Islet of Langerhans (tissue), 1 donor: ENCODE measurements at regions not wholly inside any gene's neighbourhood (a gene's known extent, or its start where the extent isn't known, plus 50 kb on each side); places are given as distances from the start of the nearest gene placed in this dataset.

Experiments used
- FAIRE-seq: peaks from one replicate; lab custom pipeline; 2011; peaks lifted over from hg19 to GRCh38; lab: Jason Lieb, UNC

DNA sequence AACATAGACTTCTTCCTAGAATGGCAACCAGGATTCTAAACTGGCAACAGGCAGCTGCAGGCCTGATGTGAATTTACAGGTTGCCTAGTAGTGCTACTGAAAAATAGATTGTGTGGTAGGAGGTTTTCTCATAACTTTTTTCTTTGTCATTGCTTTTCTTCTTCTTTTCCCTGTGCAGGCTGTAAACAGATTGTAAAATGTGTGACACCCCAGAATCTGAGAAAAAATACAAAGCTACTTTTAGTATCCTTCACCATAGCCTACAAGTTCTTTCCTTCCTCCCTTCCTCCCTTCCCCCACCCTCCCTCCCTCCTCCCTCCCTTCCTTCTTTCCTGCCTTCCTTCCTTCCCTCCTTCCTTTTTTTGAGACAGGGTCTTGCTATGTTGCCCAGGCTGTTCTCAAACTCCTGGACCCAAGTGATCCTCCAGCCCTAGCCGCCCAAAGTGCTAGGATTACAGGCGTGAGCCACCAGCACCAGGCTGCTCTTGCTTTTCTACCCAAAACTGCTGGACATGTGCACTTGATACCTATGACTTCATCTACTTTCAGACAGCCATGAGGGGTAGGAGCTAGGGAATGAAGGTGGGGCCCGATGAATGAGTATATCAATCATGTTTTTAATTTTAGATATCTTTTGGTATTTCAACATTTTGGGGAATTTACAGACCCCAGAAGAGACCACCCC, 114.2 kb upstream of the EEA1 start:
- FAIRE-seq, result no peak

DNA sequence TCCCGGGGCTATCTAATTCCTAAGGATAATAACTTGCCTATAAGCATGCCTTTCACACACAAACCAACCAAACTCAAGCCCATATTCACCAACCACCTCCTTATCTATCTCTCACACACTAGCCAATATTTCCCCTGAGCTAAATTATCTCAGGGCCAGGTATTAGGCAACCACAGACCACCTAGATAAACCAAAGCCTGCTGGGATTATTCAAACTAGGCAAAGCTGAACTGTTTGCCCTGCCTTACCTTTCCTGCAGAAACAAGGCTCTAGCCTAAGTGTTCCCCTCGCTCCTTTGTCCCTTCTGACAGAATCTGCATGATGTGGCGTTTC, 114.7 kb upstream of the EEA1 start:
- no peak for FAIRE-seq

DNA sequence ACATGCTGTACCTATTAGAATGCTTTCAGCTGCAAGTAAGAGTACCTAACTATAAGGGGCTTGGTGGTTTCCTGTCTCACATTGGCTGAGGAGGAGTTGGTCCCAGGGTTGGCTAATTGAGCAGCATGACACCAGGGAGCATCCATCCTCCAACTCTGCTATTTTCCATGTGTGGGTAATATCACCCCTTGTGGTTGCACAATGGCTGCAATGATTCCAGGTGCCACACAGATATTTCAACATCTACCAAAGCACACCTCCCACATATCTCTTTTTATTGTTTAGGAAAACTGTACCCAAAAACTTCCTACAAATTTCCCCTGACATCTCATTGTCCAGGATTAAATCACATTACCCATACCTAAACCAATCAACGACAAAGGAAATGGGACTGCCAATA, 118.0 kb upstream of the EEA1 start:
- FAIRE-seq, result no peak

DNA sequence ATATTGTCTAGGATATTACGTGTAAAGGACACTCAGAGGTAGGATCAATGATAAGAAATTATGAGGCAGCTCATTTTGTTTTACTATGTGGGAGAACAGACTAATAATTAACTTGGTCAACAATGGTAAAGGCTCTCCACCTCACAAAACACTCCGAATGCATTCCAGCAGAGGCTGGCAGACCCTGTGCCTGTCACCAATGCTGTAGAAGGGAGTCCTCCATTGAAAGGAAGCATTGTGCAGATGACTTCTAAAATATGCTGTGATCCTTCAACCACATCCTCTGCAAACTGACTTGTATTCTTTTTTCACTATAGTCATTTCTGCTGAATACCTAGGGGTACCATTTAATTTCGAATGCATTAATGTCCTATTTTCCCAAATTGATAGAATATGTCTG, 119.6 kb upstream of the EEA1 start:
- FAIRE-seq, result no peak

DNA sequence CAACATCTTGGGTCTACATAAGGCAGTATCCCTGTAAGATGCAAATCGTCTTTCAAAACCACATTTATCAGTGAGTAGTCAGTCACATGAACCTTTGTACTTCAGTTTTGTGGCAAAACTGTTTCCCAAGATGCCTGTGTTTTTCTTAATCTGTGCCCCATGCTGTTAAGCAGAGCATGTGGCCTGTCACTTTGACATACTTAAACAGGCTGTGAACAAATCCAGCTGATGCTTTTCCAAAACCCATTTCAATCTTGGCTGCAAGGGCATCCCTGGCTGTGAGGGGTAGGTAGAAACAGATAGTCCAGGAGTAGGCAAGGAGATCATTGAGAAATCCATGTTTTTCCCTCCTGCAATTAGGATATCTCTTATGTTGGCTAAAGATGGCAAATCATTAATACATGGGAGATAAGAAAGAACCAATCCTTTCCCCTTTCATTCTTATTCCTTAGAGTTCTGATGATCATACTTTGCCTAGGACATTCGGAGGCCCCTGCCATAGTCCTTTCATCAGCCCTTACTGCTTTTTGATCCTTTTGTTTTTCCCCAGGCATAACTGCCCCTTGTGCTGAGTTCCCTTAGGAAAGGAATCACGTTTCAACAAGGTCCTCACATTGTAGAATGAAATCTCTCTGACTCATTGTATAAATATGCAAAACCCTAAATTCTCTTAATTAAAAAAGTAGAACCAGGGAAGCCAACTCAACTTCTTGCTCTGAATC, 121.1 kb upstream of the EEA1 start:
- no peak for FAIRE-seq

DNA sequence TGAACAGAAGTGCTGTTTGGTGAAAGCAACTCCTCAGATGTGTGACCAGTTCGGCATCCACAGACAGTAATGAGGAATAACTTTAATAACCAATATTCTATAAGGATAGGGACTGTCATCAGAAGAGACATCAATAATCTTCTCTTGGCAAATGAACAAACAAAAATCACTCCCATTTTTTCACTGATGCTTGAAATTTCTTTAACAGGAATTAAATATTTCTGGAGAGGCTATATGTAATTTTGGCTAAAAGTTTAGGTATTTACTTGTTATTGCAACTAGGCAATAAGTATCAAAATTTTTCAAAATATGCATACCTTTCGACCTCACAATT, 121.6 kb upstream of the EEA1 start:
- FAIRE-seq, result no peak

DNA sequence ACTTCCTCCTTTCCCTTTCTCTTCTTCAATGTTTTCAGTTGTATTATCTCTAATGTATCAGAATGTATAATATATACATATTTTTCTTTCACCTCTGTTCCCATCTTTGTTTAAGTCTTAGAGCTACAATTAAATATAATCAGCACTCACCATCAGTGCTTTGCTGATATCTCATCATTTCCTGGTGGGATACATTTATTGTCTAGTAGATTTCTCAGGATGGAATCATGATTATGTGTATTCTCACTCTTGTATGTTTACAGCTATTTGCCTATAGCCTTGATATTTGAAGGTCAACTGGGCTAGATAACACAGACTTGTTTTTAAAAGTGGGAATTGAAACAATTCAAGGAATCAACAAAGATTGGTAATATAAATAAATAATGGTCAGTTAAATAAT, 124.9 kb upstream of the EEA1 start:
- no peak for FAIRE-seq

DNA sequence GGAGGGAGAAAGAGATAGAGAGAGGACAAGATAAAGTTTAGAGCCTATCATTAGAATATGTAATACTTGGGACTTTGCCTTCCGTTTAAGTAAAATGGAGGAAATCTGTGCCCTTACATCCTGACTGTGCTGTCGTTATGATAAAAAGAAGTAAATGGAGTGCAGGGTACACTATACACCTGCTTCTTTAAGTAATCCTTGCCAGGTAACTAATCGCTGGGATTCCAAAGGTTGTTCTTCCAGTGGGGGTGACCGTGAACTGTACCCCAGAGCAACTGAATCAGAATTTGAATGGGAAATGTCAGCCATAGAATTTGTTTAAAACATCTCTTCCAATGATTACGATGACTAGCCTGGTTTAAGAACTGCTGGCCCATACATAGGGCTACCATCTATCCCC, 126.1 kb upstream of the EEA1 start:
- no peak for FAIRE-seq

DNA sequence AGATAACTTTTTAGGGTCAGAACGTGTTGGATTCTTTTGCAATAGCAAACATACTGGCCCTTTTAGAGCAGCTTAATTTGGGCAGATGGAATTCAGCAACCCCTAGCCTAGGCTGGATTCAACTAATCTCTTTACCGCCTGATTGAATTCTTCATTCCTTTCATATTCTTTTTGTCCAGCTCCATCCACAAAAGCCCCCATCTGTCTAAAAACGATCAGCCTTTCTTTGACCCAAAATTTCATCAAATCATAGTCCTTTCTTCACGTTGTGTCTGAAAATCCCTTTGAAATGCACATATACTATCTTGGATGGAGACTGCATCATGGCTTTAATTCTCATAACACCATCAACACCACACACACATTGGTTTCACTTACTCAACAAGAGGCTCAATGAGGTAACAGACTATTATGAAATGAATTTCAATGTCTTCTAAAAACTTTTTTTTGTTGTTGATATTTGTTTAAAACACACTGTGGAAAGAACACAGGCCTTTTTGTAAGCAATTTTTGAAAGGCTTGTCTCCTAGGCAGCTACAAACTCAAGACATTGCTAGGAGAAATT, 128.0 kb upstream of the EEA1 start:
- no peak for FAIRE-seq

DNA sequence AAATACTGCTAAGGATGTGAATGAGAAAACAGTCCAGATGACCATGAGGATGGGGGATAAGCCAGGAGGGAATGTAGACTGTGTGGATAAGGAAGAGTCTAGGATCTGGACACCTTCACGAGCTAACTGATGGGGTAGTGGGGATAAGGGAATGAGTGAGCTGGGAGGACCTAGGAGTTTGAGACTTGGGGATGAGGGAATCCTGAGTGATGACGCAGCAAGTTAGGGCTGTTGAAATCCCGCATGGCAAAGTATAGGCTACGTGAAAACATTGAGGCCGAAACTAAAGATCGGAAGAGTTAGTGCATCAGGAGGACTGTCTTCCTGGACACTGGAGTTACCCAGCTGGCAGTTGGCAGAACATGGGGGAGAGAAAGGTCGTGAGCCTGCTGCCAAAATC, 129.2 kb upstream of the EEA1 start:
- FAIRE-seq, result no peak

DNA sequence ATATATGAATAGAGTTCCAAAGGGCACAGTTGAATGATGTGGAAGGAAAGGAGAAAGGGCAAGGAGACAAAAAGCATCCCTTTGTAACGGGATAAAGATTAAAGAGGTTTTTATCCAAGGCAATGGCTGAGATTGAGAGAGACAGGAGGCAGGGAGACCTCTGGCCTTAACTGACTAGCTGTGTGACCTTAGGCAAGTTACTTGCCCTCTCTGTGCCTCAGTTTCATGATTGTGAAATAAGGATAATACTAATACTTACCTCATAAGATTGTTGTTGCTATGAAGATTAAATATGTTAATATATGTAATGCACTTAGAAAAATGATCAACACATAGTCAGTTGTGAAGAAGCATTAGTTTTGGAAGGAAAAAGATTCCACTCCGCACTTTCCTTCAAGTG, 130.2 kb upstream of the EEA1 start:
- no peak for FAIRE-seq

DNA sequence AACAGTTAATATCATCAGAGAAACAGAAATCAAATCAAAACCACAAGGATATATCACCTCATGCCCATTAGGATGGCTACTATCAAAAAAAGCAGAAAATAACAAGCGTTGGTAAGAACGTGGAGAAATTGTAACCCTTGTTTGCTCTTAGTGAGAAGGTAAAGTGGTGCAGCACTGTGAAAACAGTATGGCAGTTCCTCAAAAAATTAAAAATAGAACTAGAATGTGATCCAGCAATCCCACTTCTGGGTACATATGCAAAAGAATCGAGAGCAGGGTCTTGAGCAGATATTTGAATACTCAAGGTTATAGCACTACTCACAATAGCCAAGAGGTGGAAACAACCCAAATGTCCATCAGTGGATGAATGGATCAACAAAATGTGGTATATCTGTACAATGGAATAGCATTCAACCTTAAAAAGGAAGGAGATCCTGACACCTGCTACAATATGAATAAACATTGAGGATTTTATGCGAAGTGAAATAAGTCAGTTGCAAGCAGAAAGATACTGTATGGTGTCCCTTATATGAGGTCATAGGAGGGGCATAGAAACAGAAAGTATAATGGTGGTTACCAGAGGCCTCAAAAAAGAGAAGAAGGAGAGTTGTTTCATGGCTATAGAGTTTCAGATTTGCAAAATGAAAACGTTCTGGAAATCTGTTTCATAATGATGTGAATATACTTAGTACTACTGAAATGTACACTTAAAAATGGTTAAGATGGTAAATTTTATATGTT, 131.0 kb upstream of the EEA1 start:
- FAIRE-seq, result no peak

DNA sequence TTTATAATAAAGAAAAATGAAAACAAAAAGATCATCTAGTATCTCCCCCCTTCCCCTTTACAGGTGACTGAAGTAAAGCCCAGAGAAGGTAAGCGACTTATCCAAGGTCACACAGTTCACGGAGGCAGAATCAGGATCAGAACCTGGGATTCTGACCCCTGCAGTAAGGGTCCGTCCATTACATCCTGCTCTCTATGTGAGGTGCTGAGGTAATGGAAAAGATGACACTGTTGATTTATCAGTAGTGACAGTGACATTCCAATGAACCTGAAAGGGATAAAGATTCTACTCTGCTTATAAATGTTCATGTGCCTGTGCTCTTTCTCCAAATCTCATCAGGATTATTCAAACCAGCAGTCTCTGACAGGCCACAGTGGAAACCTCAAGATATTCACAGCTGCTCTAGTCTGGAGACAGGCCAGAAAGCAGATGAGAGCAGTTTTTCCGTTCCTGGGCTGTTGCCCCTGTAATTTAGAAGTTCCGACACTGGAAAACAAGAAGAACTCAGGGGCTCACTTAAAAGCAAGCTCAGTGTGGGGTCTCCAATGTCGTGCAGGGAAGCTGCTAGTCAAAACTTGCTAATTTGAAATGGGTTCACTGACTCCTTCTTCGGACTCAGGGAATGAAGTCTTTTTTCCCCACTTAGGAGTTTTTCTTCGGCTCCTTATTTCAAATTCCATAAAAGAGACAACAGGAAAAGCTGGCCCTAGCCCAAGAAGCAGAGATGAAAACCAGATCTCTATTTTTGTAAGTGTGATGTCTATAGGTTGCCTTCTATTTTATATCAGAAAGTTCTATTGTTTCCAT, 131.8 kb upstream of the EEA1 start:
- FAIRE-seq, result no peak

DNA sequence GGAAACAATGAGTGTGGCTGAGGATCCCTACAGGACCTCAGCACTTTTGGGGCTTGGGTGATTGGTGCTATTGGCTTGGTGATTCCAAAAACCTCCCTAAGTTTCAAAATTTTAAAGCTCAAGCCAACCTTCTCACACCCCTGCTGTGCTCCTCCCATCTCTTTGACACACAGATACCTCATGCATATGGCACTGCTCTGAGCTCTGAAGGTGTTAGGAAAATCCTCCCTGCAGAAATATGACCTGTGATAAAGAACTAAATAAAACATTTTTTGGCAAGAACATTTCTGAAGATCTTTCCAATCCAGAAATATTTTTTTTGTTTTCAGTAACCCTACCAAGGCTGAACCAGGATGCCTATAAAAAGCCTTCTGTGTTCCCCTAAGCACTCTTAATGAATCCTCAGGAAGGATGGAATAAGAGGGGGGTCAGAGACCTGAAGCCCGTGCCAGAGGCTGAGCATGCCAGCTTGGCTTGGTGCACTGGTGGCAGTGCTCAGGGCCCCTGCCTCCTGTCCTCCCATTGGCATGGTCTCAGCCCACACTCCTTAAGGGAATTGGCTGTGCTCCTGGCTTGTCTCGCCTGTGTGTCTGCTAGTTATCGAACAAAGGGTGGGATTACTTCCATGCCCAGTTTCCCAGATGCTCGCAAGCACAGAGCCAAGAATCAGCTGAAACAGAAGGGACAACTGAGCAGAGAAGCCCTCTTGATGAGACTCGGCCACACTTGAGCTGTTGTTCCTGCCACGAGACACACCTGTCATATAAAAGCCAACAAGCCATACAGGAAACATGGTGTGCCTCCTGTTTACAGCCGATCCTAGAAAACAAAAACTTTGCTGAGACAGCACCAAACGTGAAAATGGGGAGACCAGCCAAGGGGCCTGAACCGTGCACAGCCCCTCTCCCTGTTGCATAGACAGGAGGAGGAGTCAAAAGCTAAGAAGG, 132.7 kb upstream of the EEA1 start:
- FAIRE-seq, result no peak

DNA sequence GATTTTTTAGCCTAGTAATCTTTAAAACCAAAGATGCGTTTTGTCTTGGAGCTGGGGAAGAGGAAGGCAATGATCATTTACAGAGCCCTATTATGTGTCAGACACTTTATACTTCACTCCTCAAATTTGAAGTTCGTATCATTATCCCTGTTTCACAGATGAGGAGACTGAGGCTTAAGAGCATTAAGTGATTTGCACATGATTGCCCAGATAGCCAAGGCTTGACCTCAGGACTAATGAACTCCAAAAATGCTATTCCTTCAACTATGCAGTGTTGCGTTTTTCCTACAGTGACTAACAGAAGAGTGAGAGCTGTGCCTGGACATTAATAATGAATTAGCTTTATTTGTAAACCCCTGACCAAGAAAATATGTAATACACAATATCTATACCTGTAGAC, 136.8 kb upstream of the EEA1 start:
- FAIRE-seq, result no peak

DNA sequence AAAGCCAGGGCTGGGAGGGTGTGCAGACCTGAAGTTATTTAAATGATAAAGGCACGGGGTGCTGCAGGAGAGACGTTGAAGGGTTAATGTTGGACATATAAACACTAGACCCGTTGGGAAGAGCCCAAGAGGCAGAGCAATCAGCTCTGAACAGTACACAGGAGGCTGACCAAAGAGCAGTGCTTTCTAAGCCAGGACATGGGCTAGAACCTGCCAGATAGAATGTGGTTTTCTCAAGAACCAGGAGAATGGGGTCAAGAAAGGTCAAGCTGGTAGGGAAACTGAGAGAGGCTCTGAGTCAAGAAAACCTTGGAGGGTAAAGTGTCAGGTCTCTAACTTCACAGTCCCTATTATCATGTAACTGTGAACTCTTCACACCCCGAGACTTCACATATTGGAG, 143.2 kb upstream of the EEA1 start:
- FAIRE-seq, result no peak

DNA sequence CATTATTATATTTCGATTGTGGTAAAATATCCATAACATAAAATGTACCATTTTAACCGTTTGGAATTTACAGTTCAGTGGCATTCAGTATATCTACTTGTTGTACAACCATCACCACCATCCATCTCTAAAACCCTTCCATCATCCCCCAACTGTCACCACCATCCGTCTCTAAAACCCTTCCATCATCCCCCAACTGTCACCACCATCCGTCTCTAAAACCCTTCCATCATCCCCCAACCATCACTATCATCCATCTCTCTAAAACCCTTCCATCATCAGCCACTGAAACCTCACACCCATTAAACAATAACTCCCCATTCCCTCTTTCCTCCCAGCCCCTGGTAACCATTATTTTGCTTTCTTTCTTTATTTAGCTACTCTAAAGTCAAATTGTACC, 144.2 kb upstream of the EEA1 start:
- FAIRE-seq, result no peak

DNA sequence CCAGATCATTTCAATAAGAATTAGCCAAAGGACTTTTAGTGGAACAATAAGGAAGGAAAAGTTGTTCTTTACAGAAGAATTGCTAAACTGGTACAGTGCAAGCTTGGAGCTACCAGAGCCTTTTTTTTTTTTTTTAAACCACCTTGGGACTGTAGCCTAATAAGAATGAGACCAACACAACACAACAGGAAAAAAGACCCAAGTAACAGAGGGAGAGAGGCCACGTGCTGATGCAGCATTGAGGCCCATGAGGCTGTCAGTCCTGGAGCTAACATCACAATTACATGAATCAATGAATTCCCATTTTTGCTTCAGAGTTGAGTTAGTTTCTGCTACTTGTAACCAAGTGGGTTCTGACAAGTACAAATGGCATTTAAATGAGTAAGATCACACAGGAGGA, 149.0 kb upstream of the EEA1 start:
- FAIRE-seq, result no peak

DNA sequence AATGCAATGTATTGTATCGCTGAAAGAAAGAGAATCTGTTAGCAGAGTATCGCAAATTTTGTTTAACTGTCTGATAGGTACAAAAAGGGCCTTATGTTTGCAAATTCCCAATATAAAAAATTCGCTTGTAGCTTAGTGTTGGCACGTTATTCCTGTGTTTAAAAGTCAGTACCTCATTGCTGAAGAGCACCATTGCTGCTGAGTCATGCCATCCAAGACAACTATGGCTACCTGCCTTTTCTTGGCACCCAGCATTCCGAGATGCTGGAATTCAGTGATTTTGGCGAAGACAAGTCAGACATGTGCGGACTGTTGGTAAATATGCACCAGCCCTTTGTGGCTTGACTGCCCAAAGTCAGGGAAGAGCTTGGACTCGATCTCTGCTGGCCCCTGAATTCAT, 149.5 kb upstream of the EEA1 start:
- no peak for FAIRE-seq

DNA sequence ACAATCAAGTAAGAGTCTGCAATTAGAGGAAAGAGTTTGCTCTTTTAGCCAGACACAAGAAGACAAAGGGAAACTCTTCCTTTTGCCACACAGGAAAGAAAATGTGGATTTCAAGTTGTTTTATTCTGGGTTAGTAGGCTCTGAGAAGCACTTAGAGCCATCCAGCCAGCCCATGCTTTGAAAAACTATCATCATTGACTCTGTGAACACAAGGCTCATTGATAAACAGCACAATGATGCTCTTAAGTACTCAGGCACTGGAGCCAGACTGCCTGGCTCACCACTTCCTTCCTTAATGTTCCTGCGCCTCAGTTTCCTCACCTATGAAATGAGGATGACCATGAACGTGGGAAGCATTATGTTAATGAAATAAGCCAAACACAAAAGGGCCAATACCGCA, 150.2 kb upstream of the EEA1 start:
- FAIRE-seq, result no peak

DNA sequence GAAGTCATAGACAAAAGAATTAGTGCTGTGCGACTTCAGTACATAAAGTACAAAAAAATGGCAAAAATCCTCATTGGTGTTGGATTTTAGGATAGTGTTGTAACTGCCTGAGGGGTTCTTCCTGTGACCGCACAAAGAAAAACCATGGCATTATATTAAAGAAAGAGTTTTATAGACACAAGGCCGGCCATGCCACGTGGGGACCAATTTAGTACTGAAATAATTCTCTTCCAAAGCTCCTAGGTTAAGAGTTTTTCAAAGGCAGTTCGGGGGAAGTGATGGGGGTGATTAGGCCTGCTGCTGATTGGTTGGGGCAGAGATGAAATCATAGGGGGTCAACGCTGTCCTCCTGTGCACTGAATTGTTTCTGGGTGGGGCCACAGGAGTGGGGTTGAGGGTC, 150.9 kb upstream of the EEA1 start:
- no peak for FAIRE-seq

DNA sequence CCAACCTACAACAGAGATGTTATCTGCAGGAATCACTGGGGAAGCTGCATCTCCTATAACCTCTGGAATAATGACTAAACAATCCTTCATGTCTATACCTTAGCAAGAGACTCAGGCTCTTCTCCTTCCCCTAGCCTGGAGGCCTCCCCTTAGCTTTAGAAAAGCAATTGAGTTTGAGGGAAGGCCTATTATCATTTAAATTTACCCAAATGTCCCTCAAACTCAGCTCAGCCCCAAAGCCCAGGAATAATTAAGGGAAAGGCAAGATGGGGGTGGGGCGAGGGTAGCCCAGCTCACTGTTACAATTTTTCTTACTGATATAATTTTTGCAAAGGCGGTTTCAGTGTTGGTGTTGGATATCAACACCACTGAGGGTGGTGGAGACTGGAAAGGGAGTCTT, 151.4 kb upstream of the EEA1 start:
- FAIRE-seq, result no peak
